Peyer's patch (tissue), 4 donors: ENCODE measurements at regions not wholly inside any gene's neighbourhood (a gene's known extent, or its start where the extent isn't known, plus 50 kb on each side); places are given as distances from the start of the nearest gene placed in this dataset.

ENCODE experiments used
- DNase-seq, 3 donors: peaks; one replicate each; pipeline ENCODE4 v3.0.0-alpha.2; 2017 to 2019
- H3K27ac ChIP-seq, 4 donors: fragments of 200-600 bp; sonication (generic); one replicate each; pipeline ENCODE4 v1.5.1; 2016 to 2019
- H3K27me3 ChIP-seq, 2 donors: fragments of 200-600 bp; sonication (generic); one replicate each; pipeline ENCODE4 v1.5.1; 2019
- H3K36me3 ChIP-seq, 3 donors: fragments of 200-600 bp; sonication (generic); one replicate each; pipeline ENCODE4 v1.5.1; 2016 to 2019
- H3K4me1 ChIP-seq, 4 donors: fragments of 200-600 bp; sonication (generic); one replicate each; pipeline ENCODE4 v1.5.1; 2016 to 2019
- H3K4me3 ChIP-seq, 4 donors: fragments of 200-600 bp; sonication (generic); 1 replicate in 3 of 4; 2 replicates in 1 of 4; pipeline ENCODE4 v1.5.1; 2016 to 2019; ENCODE audit warnings: mild to moderate bottlenecking in 1 of 4
- H3K9me3 ChIP-seq, 4 donors: fragments of 200-600 bp; sonication (generic); one replicate each; pipeline ENCODE4 v1.5.1; 2016 to 2019; ENCODE audit warnings: mild to moderate bottlenecking in 1 of 4
- CTCF ChIP-seq, 6 experiments: fragments of 450-650 bp in 4 of 6; fragments of 200-600 bp in 2 of 6; sonication (generic) in 1 of 6; IDR thresholded peaks; one replicate each; pipeline ENCODE4 v1.5.1; 2017 to 2019; ENCODE audit warnings: antibody characterized with exemption in 6 of 6, mild to moderate bottlenecking in 3 of 6, moderate library complexity in 1 of 6
- POLR2A ChIP-seq, 2 donors: fragments of 450-650 bp; IDR thresholded peaks; one replicate each; pipeline ENCODE4 v1.5.1; 2017; ENCODE audit warnings: antibody characterized with exemption in 2 of 2, mild to moderate bottlenecking in 2 of 2, moderate library complexity in 2 of 2

GRCh38 chr4:14877246-14878225 lies 124.7 kb upstream of the CPEB2 start:
- no peaks in the 10 kb centered on the region for H3K36me3 ChIP-seq
- TF ChIP-seq CTCF (IDR thresholded peaks at IDR 0.05) (no peak), POLR2A (IDR thresholded peaks at IDR 0.05) (no peak)
- H3K27ac ChIP-seq: no peak overlapping the region
- H3K9me3 ChIP-seq: no peaks in the 10 kb centered on the region
- no peaks in the 10 kb centered on the region for H3K4me1 ChIP-seq
- no peak for DNase-seq
- H3K27me3 ChIP-seq: no peaks in the 10 kb centered on the region
- no peak overlapping the region for H3K4me3 ChIP-seq

- no peaks in the 10 kb centered on the region for H3K36me3 ChIP-seq
- no peaks in the 10 kb centered on the region for H3K27me3 ChIP-seq
- no peak for DNase-seq
- no peak overlapping the region for H3K4me3 ChIP-seq
- no peaks in the 10 kb centered on the region for H3K4me1 ChIP-seq
- TF ChIP-seq CTCF (IDR thresholded peaks at IDR 0.05): no peak
- no peak for TF ChIP-seq POLR2A (IDR thresholded peaks at IDR 0.05)
- H3K27ac ChIP-seq: no peak overlapping the region
- H3K9me3 ChIP-seq: no peaks in the 10 kb centered on the region
These were observed 123.6 kb upstream of the CPEB2 start for GRCh38 chr4:14878681-14879080.

GRCh38 chr4:14879683-14880082 lies 122.6 kb upstream of the CPEB2 start:
- Histone ChIP-seq H3K27me3 (no peaks in the 10 kb centered on the region), H3K9me3 (no peaks in the 10 kb centered on the region), H3K4me3 (no peak overlapping the region), H3K36me3 (no peaks in the 10 kb centered on the region), H3K4me1 (no peaks in the 10 kb centered on the region), H3K27ac (no peak overlapping the region)
- no peak for DNase-seq
- TF ChIP-seq POLR2A (IDR thresholded peaks at IDR 0.05) (no peak), CTCF (IDR thresholded peaks at IDR 0.05) (no peak)

GRCh38 chr4:14880805-14881204 lies 121.5 kb upstream of the CPEB2 start:
- Histone ChIP-seq H3K4me1 (no peaks in the 10 kb centered on the region), H3K27ac (no peak overlapping the region), H3K4me3 (no peak overlapping the region), H3K36me3 (no peaks in the 10 kb centered on the region), H3K9me3 (no peaks in the 10 kb centered on the region), H3K27me3 (no peaks in the 10 kb centered on the region)
- DNase-seq: no peak
- no peak for TF ChIP-seq CTCF (IDR thresholded peaks at IDR 0.05)
- TF ChIP-seq POLR2A (IDR thresholded peaks at IDR 0.05): no peak

- Histone ChIP-seq H3K4me1 (no peaks in the 10 kb centered on the region), H3K27ac (no peak overlapping the region), H3K36me3 (no peaks in the 10 kb centered on the region), H3K4me3 (no peak overlapping the region), H3K27me3 (no peaks in the 10 kb centered on the region), H3K9me3 (no peaks in the 10 kb centered on the region)
- TF ChIP-seq CTCF (IDR thresholded peaks at IDR 0.05) (no peak), POLR2A (IDR thresholded peaks at IDR 0.05) (no peak)
- no peak for DNase-seq
These were observed 119.1 kb upstream of the CPEB2 start for GRCh38 chr4:14883166-14883565.
